Mesenchymal stem cell (in vitro differentiated cells and primary cell): ENCODE measurements at regions not wholly inside any gene's neighbourhood (a gene's known extent, or its start where the extent isn't known, plus 50 kb on each side); places are given as distances from the start of the nearest gene placed in this dataset.

Experiments
- DNase-seq: peaks from one replicate; pipeline ENCODE4 v3.0.0-alpha.2; 2013
- H2AFZ ChIP-seq: one replicate; pipeline ENCODE4 v1.6.1; 2013; ENCODE audit warnings: low read depth, mild to moderate bottlenecking, control low read depth, inconsistent platforms, low read length, moderate library complexity
- H2AK5ac ChIP-seq: 2 replicates; pipeline ENCODE4 v1.6.1; 2013; ENCODE audit warnings: low read length, moderate library complexity, mild to moderate bottlenecking, inconsistent platforms; ENCODE audit not compliant: severe bottlenecking
- H2BK120ac ChIP-seq: one replicate; pipeline ENCODE4 v1.6.1; 2013; ENCODE audit warnings: low read depth, mild to moderate bottlenecking, inconsistent platforms, low read length, moderate library complexity
- H2BK12ac ChIP-seq, 2 experiments: one replicate each; pipeline ENCODE4 v1.6.1; 2013; ENCODE audit warnings: inconsistent platforms in 2 of 2, low read length in 2 of 2, mild to moderate bottlenecking in 2 of 2, moderate library complexity in 2 of 2, control low read depth in 1 of 2
- H2BK15ac ChIP-seq: one replicate; pipeline ENCODE4 v1.6.1; 2013; ENCODE audit warnings: mild to moderate bottlenecking, low read depth, inconsistent platforms; ENCODE audit not compliant: poor library complexity, severe bottlenecking
- H2BK5ac ChIP-seq: 2 replicates; pipeline ENCODE4 v1.6.1; 2013; ENCODE audit warnings: low read depth, mild to moderate bottlenecking, low read length, control low read depth, inconsistent platforms; ENCODE audit not compliant: poor library complexity, severe bottlenecking
- H3K14ac ChIP-seq, 2 experiments: one replicate each; pipeline ENCODE4 v1.6.1; 2013; ENCODE audit warnings: inconsistent platforms in 2 of 2, low read length in 2 of 2, control low read depth in 1 of 2, mild to moderate bottlenecking in 1 of 2, moderate library complexity in 1 of 2
- H3K18ac ChIP-seq, 2 experiments: one replicate each; pipeline ENCODE4 v1.6.1; 2013; ENCODE audit warnings: inconsistent platforms in 2 of 2, low read length in 2 of 2, control low read depth in 1 of 2, low read depth in 1 of 2, mild to moderate bottlenecking in 1 of 2
- H3K23ac ChIP-seq, 2 experiments: one replicate each; pipeline ENCODE4 v1.6.1; 2013; ENCODE audit warnings: inconsistent platforms in 2 of 2, low read length in 2 of 2, mild to moderate bottlenecking in 2 of 2, moderate library complexity in 2 of 2, control low read depth in 1 of 2
- H3K27ac ChIP-seq: 2 replicates; pipeline ENCODE4 v1.5.1; 2013; ENCODE audit warnings: mild to moderate bottlenecking, moderate library complexity, low read length, control low read depth, inconsistent platforms; ENCODE audit not compliant: poor library complexity, severe bottlenecking
- H3K27me3 ChIP-seq, 2 experiments: 2 replicates each; pipeline versions ENCODE4 v1.6.1 to v1.7.0; 2013; ENCODE audit warnings: low read length in 2 of 2, mild to moderate bottlenecking in 2 of 2, moderate library complexity in 2 of 2, control low read depth in 1 of 2, inconsistent platforms in 1 of 2; ENCODE audit not compliant: control insufficient read depth in 1 of 2, insufficient read depth in 1 of 2
- H3K36me3 ChIP-seq, 2 experiments: 2 replicates each; pipeline versions ENCODE4 v1.6.1 to v1.7.0; 2013; ENCODE audit warnings: low read length in 2 of 2, control low read depth in 1 of 2, inconsistent platforms in 1 of 2, low read depth in 1 of 2, mild to moderate bottlenecking in 1 of 2; ENCODE audit not compliant: insufficient read depth in 2 of 2, control insufficient read depth in 1 of 2
- H3K4ac ChIP-seq, 2 experiments: one replicate each; pipeline ENCODE4 v1.6.1; 2013; ENCODE audit warnings: inconsistent platforms in 2 of 2, low read length in 2 of 2, mild to moderate bottlenecking in 2 of 2, moderate library complexity in 2 of 2, control low read depth in 1 of 2, low read depth in 1 of 2
- H3K4me1 ChIP-seq: 2 replicates; pipeline ENCODE4 v1.6.1; 2013; ENCODE audit warnings: low read depth, low read length, control low read depth; ENCODE audit not compliant: control insufficient read depth, insufficient read depth
- H3K4me2 ChIP-seq: 2 replicates; pipeline ENCODE4 v1.6.1; 2013; ENCODE audit warnings: low read length, mild to moderate bottlenecking, inconsistent platforms; ENCODE audit not compliant: poor library complexity, severe bottlenecking
- H3K4me3 ChIP-seq, 2 experiments: 2 replicates each; pipeline versions ENCODE4 v1.5.1 to v1.7.0; 2013; ENCODE audit warnings: low read length in 2 of 2, mild to moderate bottlenecking in 2 of 2, control low read depth in 1 of 2, low read depth in 1 of 2; ENCODE audit not compliant: insufficient read depth in 1 of 2
- H3K79me1 ChIP-seq: replicated peaks from 2 replicates; pipeline ENCODE4 v1.6.1; 2013; ENCODE audit warnings: mild to moderate bottlenecking, control low read depth, low read length, inconsistent platforms; ENCODE audit not compliant: poor library complexity, severe bottlenecking
- H3K9ac ChIP-seq: 2 replicates; pipeline ENCODE4 v1.7.0; 2013; ENCODE audit warnings: mild to moderate bottlenecking, low read length, moderate library complexity
- H3K9me3 ChIP-seq: 2 replicates; pipeline ENCODE4 v1.7.0; 2013; ENCODE audit warnings: mild to moderate bottlenecking, low read length; ENCODE audit not compliant: control insufficient read depth
- H4K8ac ChIP-seq: one replicate; pipeline ENCODE4 v1.6.1; 2013; ENCODE audit warnings: inconsistent platforms, mild to moderate bottlenecking, low read length, moderate library complexity
- H4K91ac ChIP-seq: one replicate; pipeline ENCODE4 v1.6.1; 2013; ENCODE audit warnings: mild to moderate bottlenecking, low read length, inconsistent platforms
- WGBS: methylation state at CpG from one replicate; pipeline ENCODE4 v1.1.7; 2013; ENCODE audit warnings: mixed read lengths; 5-methylcytosine and 5-hydroxymethylcytosine counted together

- Histone ChIP-seq H3K14ac (no peak overlapping the region), H3K36me3 (no peaks in the 10 kb centered on the region), H4K8ac (no peak overlapping the region), H3K23ac (no peak overlapping the region), H4K91ac (no peak overlapping the region), H3K79me1 (no peaks in the 10 kb centered on the region), H3K4me1 (no peaks in the 10 kb centered on the region), H2BK12ac (no peak overlapping the region), H2BK5ac (no peak overlapping the region), H2AFZ (no peak overlapping the region), H3K9ac (no peak overlapping the region), H3K4ac (no peak overlapping the region), H3K27me3 (no peaks in the 10 kb centered on the region), H3K18ac (no peak overlapping the region), H3K4me2 (no peak overlapping the region), H2BK15ac (no peak overlapping the region), H2AK5ac (no peak overlapping the region), H3K4me3 (peak overlapping the region in 1 of 2 experiments; percentile 4), H2BK120ac (no peak overlapping the region), H3K9me3 (peaks cover 37% of the 10 kb centered on the region), H3K27ac (no peak overlapping the region)
- no peak for DNase-seq
Observed at GRCh38 chr5:18496041-18496440, 861.8 kb downstream of the TAF11L14 start.

GRCh38 chr5:18497089-18497488, 862.8 kb downstream of the TAF11L14 start:
- Histone ChIP-seq H3K4me2 (no peak overlapping the region), H3K23ac (no peak overlapping the region), H2AK5ac (no peak overlapping the region), H3K14ac (no peak overlapping the region), H3K18ac (no peak overlapping the region), H4K91ac (no peak overlapping the region), H3K79me1 (no peaks in the 10 kb centered on the region), H3K36me3 (no peaks in the 10 kb centered on the region), H3K27me3 (no peaks in the 10 kb centered on the region), H3K4me1 (no peaks in the 10 kb centered on the region), H2BK12ac (no peak overlapping the region), H4K8ac (no peak overlapping the region), H2BK120ac (no peak overlapping the region), H2AFZ (no peak overlapping the region), H3K4me3 (no peak overlapping the region), H3K27ac (no peak overlapping the region), H3K4ac (no peak overlapping the region), H2BK15ac (no peak overlapping the region), H2BK5ac (no peak overlapping the region), H3K9ac (no peak overlapping the region), H3K9me3 (peaks cover 37% of the 10 kb centered on the region)
- DNase-seq: no peak
- 85% methylated on average over 1 of the region's 2 CpGs for WGBS

- no peak overlapping the region for H2AK5ac ChIP-seq
- 91% methylated on average over 3 of the region's 4 CpGs for WGBS
Observed at GRCh38 chr5:18503797-18504328, 869.6 kb downstream of the TAF11L14 start.

GRCh38 chr5:18507114-18507513, 872.9 kb downstream of the TAF11L14 start:
- no CpG with 5 or more reads among the region's 1 CpG for WGBS
- H2AFZ ChIP-seq: no peak overlapping the region
- no peak overlapping the region for H2BK12ac ChIP-seq
- no peak overlapping the region for H2BK120ac ChIP-seq
- H3K27me3 ChIP-seq: no peaks in the 10 kb centered on the region
- no peak overlapping the region for H4K8ac ChIP-seq
- H3K4ac ChIP-seq: no peak overlapping the region
- no peaks in the 10 kb centered on the region for H3K4me1 ChIP-seq
- no peak overlapping the region for H3K23ac ChIP-seq
- H2BK5ac ChIP-seq: no peak overlapping the region
- H4K91ac ChIP-seq: no peak overlapping the region
- no peak overlapping the region for H3K27ac ChIP-seq
- H3K4me2 ChIP-seq: no peak overlapping the region
- no peak overlapping the region for H3K4me3 ChIP-seq
- DNase-seq: no peak
- no peak overlapping the region for H3K14ac ChIP-seq
- H2BK15ac ChIP-seq: no peak overlapping the region
- no peak overlapping the region for H3K9ac ChIP-seq
- H3K36me3 ChIP-seq: no peaks in the 10 kb centered on the region
- H2AK5ac ChIP-seq: no peak overlapping the region
- H3K18ac ChIP-seq: no peak overlapping the region
- no peaks in the 10 kb centered on the region for H3K79me1 ChIP-seq
- H3K9me3 ChIP-seq: peaks cover 8% of the 10 kb centered on the region

More at GRCh38 chr5:18503797-18504328, 869.6 kb downstream of the TAF11L14 start:
- Histone ChIP-seq H2BK15ac (no peak overlapping the region), H3K27ac (no peak overlapping the region), H3K27me3 (no peaks in the 10 kb centered on the region), H3K14ac (no peak overlapping the region), H2BK120ac (no peak overlapping the region), H2BK5ac (no peak overlapping the region), H3K4me2 (no peak overlapping the region), H3K4me3 (no peak overlapping the region), H3K4me1 (no peaks in the 10 kb centered on the region), H3K9ac (no peak overlapping the region), H2BK12ac (no peak overlapping the region), H3K18ac (no peak overlapping the region), H3K36me3 (no peaks in the 10 kb centered on the region), H4K91ac (no peak overlapping the region), H3K9me3 (peaks cover 12% of the 10 kb centered on the region), H3K23ac (no peak overlapping the region), H3K79me1 (no peaks in the 10 kb centered on the region), H2AFZ (no peak overlapping the region), H3K4ac (no peak overlapping the region), H4K8ac (no peak overlapping the region)
- DNase-seq: no peak
